PFSK-1 (cell line): ENCODE measurements at regions not wholly inside any gene's neighbourhood (a gene's known extent, or its start where the extent isn't known, plus 50 kb on each side); places are given as distances from the start of the nearest gene placed in this dataset.
A peak's percentile ranks its signal among the peaks of the same experiment; 100 is the strongest.

Experiments
- FOXP2 ChIP-seq: optimal IDR thresholded peaks from 2 replicates; pipeline ENCODE3; 2011; ENCODE audit warnings: borderline replicate concordance, control low read depth, inconsistent platforms; ENCODE audit not compliant: insufficient read depth; ENCODE audit errors: extremely low read length, extremely low read depth
- POLR2AphosphoS5 ChIP-seq: IDR thresholded peaks from 2 replicates; pipeline ENCODE4 v1.6.1; 2012; ENCODE audit warnings: low read depth, mild to moderate bottlenecking, control low read depth, low read length, moderate library complexity
- SIN3A ChIP-seq: IDR thresholded peaks from 2 replicates; pipeline ENCODE4 v1.6.1; 2012; ENCODE audit warnings: mild to moderate bottlenecking, low read length, moderate library complexity, borderline replicate concordance; ENCODE audit not compliant: insufficient read depth
- TAF1 ChIP-seq: IDR thresholded peaks from 2 replicates; pipeline ENCODE4 v1.6.1; 2012; ENCODE audit warnings: low read length, control low read depth, borderline replicate concordance; ENCODE audit not compliant: insufficient read depth
- TF ChIP-seq, protein P1 (sequence below), 2 experiments: IDR thresholded peaks; 2 replicates each; pipeline versions ENCODE4 v1.6.1 to v1.8.0; 2011 to 2012; ENCODE audit warnings: low read depth in 2 of 2, low read length in 2 of 2, control low read depth in 1 of 2, inconsistent platforms in 1 of 2, mild to moderate bottlenecking in 1 of 2, moderate library complexity in 1 of 2; ENCODE audit not compliant: insufficient read depth in 1 of 2

GRCh38 chr6:154653853-154654252, 79.4 kb upstream of the SCAF8 start:
- TF ChIP-seq SIN3A = 0 out of 2 replicates have a peak, but pooled peaks have one; percentile 63
- TF ChIP-seq, protein P1, sequence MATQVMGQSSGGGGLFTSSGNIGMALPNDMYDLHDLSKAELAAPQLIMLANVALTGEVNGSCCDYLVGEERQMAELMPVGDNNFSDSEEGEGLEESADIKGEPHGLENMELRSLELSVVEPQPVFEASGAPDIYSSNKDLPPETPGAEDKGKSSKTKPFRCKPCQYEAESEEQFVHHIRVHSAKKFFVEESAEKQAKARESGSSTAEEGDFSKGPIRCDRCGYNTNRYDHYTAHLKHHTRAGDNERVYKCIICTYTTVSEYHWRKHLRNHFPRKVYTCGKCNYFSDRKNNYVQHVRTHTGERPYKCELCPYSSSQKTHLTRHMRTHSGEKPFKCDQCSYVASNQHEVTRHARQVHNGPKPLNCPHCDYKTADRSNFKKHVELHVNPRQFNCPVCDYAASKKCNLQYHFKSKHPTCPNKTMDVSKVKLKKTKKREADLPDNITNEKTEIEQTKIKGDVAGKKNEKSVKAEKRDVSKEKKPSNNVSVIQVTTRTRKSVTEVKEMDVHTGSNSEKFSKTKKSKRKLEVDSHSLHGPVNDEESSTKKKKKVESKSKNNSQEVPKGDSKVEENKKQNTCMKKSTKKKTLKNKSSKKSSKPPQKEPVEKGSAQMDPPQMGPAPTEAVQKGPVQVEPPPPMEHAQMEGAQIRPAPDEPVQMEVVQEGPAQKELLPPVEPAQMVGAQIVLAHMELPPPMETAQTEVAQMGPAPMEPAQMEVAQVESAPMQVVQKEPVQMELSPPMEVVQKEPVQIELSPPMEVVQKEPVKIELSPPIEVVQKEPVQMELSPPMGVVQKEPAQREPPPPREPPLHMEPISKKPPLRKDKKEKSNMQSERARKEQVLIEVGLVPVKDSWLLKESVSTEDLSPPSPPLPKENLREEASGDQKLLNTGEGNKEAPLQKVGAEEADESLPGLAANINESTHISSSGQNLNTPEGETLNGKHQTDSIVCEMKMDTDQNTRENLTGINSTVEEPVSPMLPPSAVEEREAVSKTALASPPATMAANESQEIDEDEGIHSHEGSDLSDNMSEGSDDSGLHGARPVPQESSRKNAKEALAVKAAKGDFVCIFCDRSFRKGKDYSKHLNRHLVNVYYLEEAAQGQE (IDR thresholded peaks at IDR 0.05; ENCODE audit: insufficient read depth in 1 of 2, low read depth in 2 of 2, low read length in 2 of 2) = no peak

- TF ChIP-seq POLR2AphosphoS5 (no peak), TAF1 (no peak)
- TF ChIP-seq, protein P1 (IDR thresholded peaks at IDR 0.05; ENCODE audit: insufficient read depth in 1 of 2, low read depth in 2 of 2, low read length in 2 of 2) = no peak
Measured at GRCh38 chr6:154656660-154657059, 76.6 kb upstream of the SCAF8 start.

- no peak for TF ChIP-seq FOXP2
- TF ChIP-seq POLR2AphosphoS5 = no peak
- no peak for TF ChIP-seq SIN3A
- no peak for TF ChIP-seq TAF1
- TF ChIP-seq, protein P1 (IDR thresholded peaks at IDR 0.05; ENCODE audit: insufficient read depth in 1 of 2, low read depth in 2 of 2, low read length in 2 of 2) = no peak
Measured at GRCh38 chr6:154661768-154662167, 71.4 kb upstream of the SCAF8 start.

DNA sequence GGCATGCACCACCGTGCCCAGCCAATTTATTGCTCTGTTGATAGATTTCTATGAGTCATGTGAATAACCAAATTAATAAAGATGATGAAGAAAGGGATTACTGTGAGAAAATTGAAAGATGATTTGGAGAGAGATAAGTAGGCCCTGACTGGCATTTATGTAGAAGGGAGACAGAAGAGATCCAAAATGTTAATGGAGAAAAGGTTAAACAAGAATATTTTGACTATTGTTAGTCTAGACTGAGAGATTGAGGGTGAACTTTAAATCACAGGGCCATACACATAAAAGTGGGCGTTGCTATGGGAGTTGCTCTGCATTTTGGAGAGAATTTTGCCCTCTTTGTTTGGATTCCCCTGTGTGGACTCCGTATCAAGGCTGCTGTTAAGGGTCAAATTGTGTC, 68.9 kb upstream of the SCAF8 start:
- TF ChIP-seq, protein P1 (IDR thresholded peaks at IDR 0.05; ENCODE audit: insufficient read depth in 1 of 2, low read depth in 2 of 2, low read length in 2 of 2) = no peak
- TF ChIP-seq SIN3A = no peak
- TF ChIP-seq TAF1 = no peak
- no peak for TF ChIP-seq POLR2AphosphoS5
- TF ChIP-seq FOXP2 = no peak

DNA sequence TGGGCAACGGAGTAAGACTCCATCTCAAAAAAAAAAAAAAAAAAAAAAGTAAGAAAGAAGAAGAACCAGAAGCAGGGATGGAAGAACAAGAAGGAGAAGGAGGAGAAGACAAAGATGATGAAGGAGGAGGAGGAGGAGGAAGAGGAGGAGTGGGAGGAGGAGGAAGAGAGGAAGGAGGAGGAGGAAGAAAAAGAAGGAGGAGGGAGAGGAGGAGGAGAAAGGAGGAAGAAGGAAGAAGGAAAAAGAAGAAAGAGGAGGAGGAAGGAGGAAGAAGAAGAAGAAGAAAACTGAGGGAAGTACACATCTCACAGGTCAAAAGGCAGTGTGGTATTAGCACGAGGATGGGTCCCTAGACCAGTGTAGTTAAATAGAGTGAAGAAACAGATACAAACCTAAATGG, 65.1 kb upstream of the SCAF8 start:
- no peak for TF ChIP-seq TAF1
- no peak for TF ChIP-seq SIN3A
- TF ChIP-seq, protein P1 (IDR thresholded peaks at IDR 0.05; ENCODE audit: insufficient read depth in 1 of 2, low read depth in 2 of 2, low read length in 2 of 2) = no peak
- no peak for TF ChIP-seq POLR2AphosphoS5
- no peak for TF ChIP-seq FOXP2
